ENCODE measurements at regions not wholly inside any gene's neighbourhood (a gene's known extent, or its start where the extent isn't known, plus 50 kb on each side); places are given as distances from the start of the nearest gene placed in this dataset.

DNA sequence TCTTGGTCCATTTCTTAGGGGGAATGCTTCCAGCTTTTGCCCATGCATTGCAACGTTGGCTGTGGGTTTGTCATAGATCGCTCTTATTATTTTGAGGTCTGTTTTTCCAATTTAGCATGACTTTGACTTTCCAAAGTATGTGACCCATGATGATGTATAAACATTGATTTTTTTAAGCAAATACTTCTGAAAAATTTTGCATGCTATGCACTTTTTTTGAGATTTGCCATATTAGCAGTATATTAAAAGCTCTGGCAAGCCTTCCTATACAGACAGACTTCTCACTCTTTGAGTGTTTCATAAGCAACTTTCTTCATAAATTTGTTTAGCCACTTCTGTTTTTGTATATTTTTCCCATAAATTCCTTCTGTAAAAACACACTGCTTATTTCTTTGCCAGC lies 746.4 kb upstream of the LCORL start:
- WGBS, 2 donors, result 50 to 68% methylated on average over 2 of the region's 2 CpGs
- no peaks in the 10 kb centered on the region for H3K36me3 ChIP-seq
- no peak overlapping the region for H3K4me3 ChIP-seq
- intact Hi-C loops (cut with DNase I), result no loop called here
- no peaks in the 10 kb centered on the region for H3K4me1 ChIP-seq
- H3K27me3 ChIP-seq, result no peaks in the 10 kb centered on the region
- no peaks in the 10 kb centered on the region for H3K9me3 ChIP-seq
- TF ChIP-seq POLR2A (IDR thresholded peaks at IDR 0.05) (no peak), CTCF (IDR thresholded peaks at IDR 0.05) (no peak)
- H3K27ac ChIP-seq, result no peak overlapping the region
- DNase-seq, result no peak

GRCh38 chr4:18756671-18757070 lies 735.1 kb upstream of the LCORL start:
- DNase-seq, result no peak
- Histone ChIP-seq H3K27ac (no peak overlapping the region), H3K27me3 (no peaks in the 10 kb centered on the region), H3K4me1 (no peaks in the 10 kb centered on the region), H3K9me3 (no peaks in the 10 kb centered on the region), H3K36me3 (no peaks in the 10 kb centered on the region), H3K4me3 (no peak overlapping the region)
- intact Hi-C loops (cut with DNase I), result no loop called here
- TF ChIP-seq CTCF (IDR thresholded peaks at IDR 0.05) (no peak), POLR2A (IDR thresholded peaks at IDR 0.05) (no peak)

DNA sequence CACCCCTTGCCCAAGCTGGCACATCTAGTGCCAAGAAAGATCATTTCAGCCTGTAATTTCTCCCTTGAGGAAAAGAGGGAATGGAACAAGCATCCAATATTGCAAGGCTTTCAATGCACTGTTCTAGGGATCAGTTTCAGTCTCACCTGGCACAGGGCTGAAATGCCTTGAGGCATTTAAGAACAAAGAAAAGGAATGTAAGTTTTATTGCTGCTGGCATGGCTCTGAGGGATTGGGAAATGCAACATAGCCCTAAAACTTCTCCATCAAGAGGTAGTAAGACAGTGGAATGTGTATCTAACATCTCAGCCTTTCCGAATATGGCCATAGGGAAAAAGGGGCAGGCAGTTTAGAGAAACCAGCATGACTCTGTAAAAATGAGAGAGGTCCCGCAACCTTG lies 732.6 kb upstream of the LCORL start:
- no peak overlapping the region for H3K27ac ChIP-seq
- H3K4me1 ChIP-seq, result no peaks in the 10 kb centered on the region
- no peak for DNase-seq
- H3K36me3 ChIP-seq, result no peaks in the 10 kb centered on the region
- H3K27me3 ChIP-seq, result no peaks in the 10 kb centered on the region
- no peak for TF ChIP-seq CTCF (IDR thresholded peaks at IDR 0.05)
- no peak for TF ChIP-seq POLR2A (IDR thresholded peaks at IDR 0.05)
- intact Hi-C loops (cut with DNase I), result no loop called here
- no peak overlapping the region for H3K4me3 ChIP-seq
- WGBS, 2 donors, result 89 to 91% methylated on average over 2 of the region's 2 CpGs
- no peaks in the 10 kb centered on the region for H3K9me3 ChIP-seq

DNA sequence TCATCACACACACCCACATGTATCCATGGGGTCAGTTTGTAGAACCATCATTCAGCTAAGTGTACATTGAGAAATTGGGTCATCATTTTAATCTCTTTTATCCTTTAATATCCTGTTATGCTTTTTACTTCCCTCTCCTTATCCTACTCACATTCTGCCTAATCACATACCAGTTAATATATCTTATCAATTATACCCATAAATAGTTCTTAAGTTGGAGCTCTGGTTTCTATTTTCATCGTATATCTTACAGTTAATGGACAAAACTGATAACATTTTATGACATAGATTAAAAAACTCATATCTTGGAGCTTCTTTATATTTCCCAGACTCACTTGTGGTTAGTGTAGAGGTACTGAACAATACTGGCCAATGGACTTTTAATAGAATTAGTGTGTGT lies 729.5 kb upstream of the LCORL start:
- Histone ChIP-seq H3K36me3 (no peaks in the 10 kb centered on the region), H3K27ac (no peak overlapping the region), H3K4me3 (no peak overlapping the region), H3K9me3 (no peaks in the 10 kb centered on the region), H3K4me1 (no peaks in the 10 kb centered on the region), H3K27me3 (no peaks in the 10 kb centered on the region)
- WGBS, 2 donors, result 65 to 80% methylated on average over 1 of the region's 1 CpG
- TF ChIP-seq POLR2A (IDR thresholded peaks at IDR 0.05) (no peak), CTCF (IDR thresholded peaks at IDR 0.05) (no peak)
- intact Hi-C loops (cut with DNase I), result no loop called here
- no peak for DNase-seq

GRCh38 chr4:18749391-18749790 lies 727.8 kb upstream of the LCORL start:
- DNase-seq, result no peak
- no peak for TF ChIP-seq POLR2A (IDR thresholded peaks at IDR 0.05)
- TF ChIP-seq CTCF (IDR thresholded peaks at IDR 0.05), result no peak
- no peaks in the 10 kb centered on the region for H3K4me1 ChIP-seq
- H3K4me3 ChIP-seq, result no peak overlapping the region
- no peaks in the 10 kb centered on the region for H3K36me3 ChIP-seq
- no peak overlapping the region for H3K27ac ChIP-seq
- H3K27me3 ChIP-seq, result no peaks in the 10 kb centered on the region
- intact Hi-C loops (cut with DNase I), result no loop called here
- no peaks in the 10 kb centered on the region for H3K9me3 ChIP-seq
- WGBS, 2 donors, result 34 to 82% methylated on average over 1 to 2 of the region's 2 CpGs

Data from esophagus squamous epithelium (tissue), 5 donors.